NT2/D1 (cell line): ENCODE measurements at regions not wholly inside any gene's neighbourhood (a gene's known extent, or its start where the extent isn't known, plus 50 kb on each side); places are given as distances from the start of the nearest gene placed in this dataset.

ENCODE experiments used
- DNase-seq: peaks from one replicate; pipeline ENCODE4 v3.0.0-alpha.2; 2011; ENCODE audit warnings: low read depth, low spot score
- H3K27me3 ChIP-seq: 2 replicates; pipeline ENCODE4 v1.6.0; 2011; ENCODE audit warnings: mild to moderate bottlenecking; ENCODE audit not compliant: insufficient read length, insufficient read depth
- H3K36me3 ChIP-seq: 2 replicates; pipeline ENCODE4 v1.6.1; 2011; ENCODE audit warnings: mild to moderate bottlenecking, low read length, mixed read lengths; ENCODE audit not compliant: insufficient read depth, insufficient read length
- H3K4me1 ChIP-seq: 2 replicates; pipeline ENCODE4 v1.5.1; 2011; ENCODE audit not compliant: insufficient read depth, insufficient read length
- H3K4me3 ChIP-seq: 2 replicates; pipeline ENCODE4 v1.5.1; 2011; ENCODE audit warnings: low read depth; ENCODE audit not compliant: insufficient read length
- H3K9ac ChIP-seq: 2 replicates; pipeline ENCODE4 v1.6.0; 2011; ENCODE audit warnings: low read depth; ENCODE audit not compliant: insufficient read length
- H3K9me3 ChIP-seq: 2 replicates; pipeline ENCODE4 v1.5.1; 2011; ENCODE audit warnings: mild to moderate bottlenecking, low read length; ENCODE audit not compliant: insufficient read depth
- SUZ12 ChIP-seq: IDR thresholded peaks from 2 replicates; pipeline ENCODE4 v1.6.1; 2011; ENCODE audit not compliant: insufficient read length, insufficient read depth; ENCODE audit errors: extremely low read depth
- YY1 ChIP-seq: IDR thresholded peaks from 2 replicates; pipeline ENCODE4 v1.6.1; 2011; ENCODE audit not compliant: insufficient read length, insufficient read depth
- ZNF274 ChIP-seq: IDR thresholded peaks from 2 replicates; pipeline ENCODE4 v1.6.1; 2011; ENCODE audit warnings: mild to moderate bottlenecking, low read depth, low read length

- TF ChIP-seq ZNF274 (no peak), SUZ12 (no peak), YY1 (no peak)
- H3K9me3 ChIP-seq = no peaks in the 10 kb centered on the region
- no peaks in the 10 kb centered on the region for H3K4me1 ChIP-seq
- no peaks in the 10 kb centered on the region for H3K27me3 ChIP-seq
- DNase-seq = no peak
- H3K4me3 ChIP-seq = no peak overlapping the region
- no peaks in the 10 kb centered on the region for H3K36me3 ChIP-seq
- H3K9ac ChIP-seq = no peak overlapping the region
Measured at GRCh38 chr18:76142611-76143010, 352.4 kb downstream of the ZNF516 start.

GRCh38 chr18:76139844-76140243 lies 355.2 kb downstream of the ZNF516 start:
- TF ChIP-seq ZNF274 = no peak
- TF ChIP-seq SUZ12 = no peak
- no peak for TF ChIP-seq YY1
- Histone ChIP-seq H3K27me3 (no peaks in the 10 kb centered on the region), H3K9ac (no peak overlapping the region), H3K36me3 (no peaks in the 10 kb centered on the region), H3K4me3 (no peak overlapping the region), H3K4me1 (no peaks in the 10 kb centered on the region), H3K9me3 (no peaks in the 10 kb centered on the region)
- DNase-seq = no peak

DNA sequence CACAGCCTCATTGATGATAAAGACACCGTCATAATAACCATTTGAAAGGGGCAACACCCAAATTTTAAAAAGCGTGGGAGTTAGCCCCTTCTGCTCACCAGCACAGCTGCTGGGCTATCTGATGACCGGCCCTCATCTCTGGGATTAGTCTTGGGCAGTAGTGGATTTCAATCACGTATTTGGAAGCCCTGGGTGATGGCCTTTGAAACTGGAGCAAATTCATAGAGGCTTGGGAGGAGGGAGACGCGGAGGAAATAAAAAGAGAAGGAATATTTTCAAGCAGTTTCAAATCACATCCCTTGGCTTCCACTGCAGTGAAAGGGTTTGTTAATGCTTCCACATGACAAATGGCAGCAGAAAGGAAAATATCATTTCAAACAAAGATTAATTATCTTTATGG lies 357.8 kb downstream of the ZNF516 start:
- H3K4me3 ChIP-seq = no peak overlapping the region
- no peaks in the 10 kb centered on the region for H3K36me3 ChIP-seq
- no peaks in the 10 kb centered on the region for H3K27me3 ChIP-seq
- no peak for TF ChIP-seq YY1
- TF ChIP-seq SUZ12 = no peak
- no peak for TF ChIP-seq ZNF274
- H3K9ac ChIP-seq = no peak overlapping the region
- no peaks in the 10 kb centered on the region for H3K4me1 ChIP-seq
- DNase-seq = no peak
- no peaks in the 10 kb centered on the region for H3K9me3 ChIP-seq

DNA sequence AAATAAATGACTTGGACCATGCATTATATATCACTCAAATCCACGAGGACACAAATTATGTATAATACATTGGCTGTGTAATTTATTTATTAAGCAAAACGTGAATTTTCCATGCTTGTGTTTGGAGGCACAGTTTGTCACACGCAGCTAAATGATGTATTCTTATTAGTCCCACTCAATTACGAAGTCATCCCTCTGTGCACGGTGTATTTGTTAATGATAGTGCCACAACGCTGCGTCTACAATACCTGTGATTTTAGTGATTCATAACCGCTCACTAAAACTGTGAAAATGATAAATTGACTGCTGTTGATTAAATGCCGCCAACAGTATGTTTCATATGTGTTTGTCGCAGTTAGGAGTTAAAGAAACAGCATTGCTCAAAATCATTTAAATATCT lies 358.3 kb downstream of the ZNF516 start:
- no peak overlapping the region for H3K9ac ChIP-seq
- TF ChIP-seq SUZ12 (no peak), YY1 (no peak), ZNF274 (no peak)
- H3K27me3 ChIP-seq = no peaks in the 10 kb centered on the region
- H3K4me3 ChIP-seq = no peak overlapping the region
- H3K9me3 ChIP-seq = no peaks in the 10 kb centered on the region
- H3K36me3 ChIP-seq = no peaks in the 10 kb centered on the region
- H3K4me1 ChIP-seq = no peaks in the 10 kb centered on the region
- DNase-seq = no peak

GRCh38 chr18:76134628-76135027 lies 360.4 kb downstream of the ZNF516 start:
- H3K36me3 ChIP-seq = no peaks in the 10 kb centered on the region
- no peaks in the 10 kb centered on the region for H3K4me1 ChIP-seq
- no peak overlapping the region for H3K9ac ChIP-seq
- no peak overlapping the region for H3K4me3 ChIP-seq
- H3K27me3 ChIP-seq = no peaks in the 10 kb centered on the region
- TF ChIP-seq ZNF274 (no peak), SUZ12 (no peak), YY1 (no peak)
- H3K9me3 ChIP-seq = no peaks in the 10 kb centered on the region
- no peak for DNase-seq

GRCh38 chr18:76133873-76134272 lies 361.2 kb downstream of the ZNF516 start:
- Histone ChIP-seq H3K4me1 (no peaks in the 10 kb centered on the region), H3K9ac (no peak overlapping the region)

GRCh38 chr18:76131738-76132137 lies 363.3 kb downstream of the ZNF516 start:
- no peaks in the 10 kb centered on the region for H3K36me3 ChIP-seq
- no peak for TF ChIP-seq SUZ12
- no peak for TF ChIP-seq YY1
- TF ChIP-seq ZNF274 = no peak
- no peaks in the 10 kb centered on the region for H3K9me3 ChIP-seq
- no peaks in the 10 kb centered on the region for H3K4me1 ChIP-seq
- H3K9ac ChIP-seq = no peak overlapping the region
- no peaks in the 10 kb centered on the region for H3K27me3 ChIP-seq
- no peak overlapping the region for H3K4me3 ChIP-seq
- DNase-seq = no peak

More at GRCh38 chr18:76133873-76134272, 361.2 kb downstream of the ZNF516 start:
- no peak for DNase-seq
- H3K27me3 ChIP-seq = no peaks in the 10 kb centered on the region
- no peaks in the 10 kb centered on the region for H3K9me3 ChIP-seq
- no peak overlapping the region for H3K4me3 ChIP-seq
- no peaks in the 10 kb centered on the region for H3K36me3 ChIP-seq
- TF ChIP-seq SUZ12 (no peak), YY1 (no peak), ZNF274 (no peak)

GRCh38 chr18:76130845-76131244 lies 364.2 kb downstream of the ZNF516 start:
- no peak overlapping the region for H3K9ac ChIP-seq
- H3K27me3 ChIP-seq = no peaks in the 10 kb centered on the region
- no peak for DNase-seq
- H3K4me1 ChIP-seq = no peaks in the 10 kb centered on the region
- no peaks in the 10 kb centered on the region for H3K9me3 ChIP-seq
- no peak overlapping the region for H3K4me3 ChIP-seq
- H3K36me3 ChIP-seq = no peaks in the 10 kb centered on the region
- TF ChIP-seq SUZ12 (no peak), ZNF274 (no peak), YY1 (no peak)
